ENCODE measurements at regions not wholly inside any gene's neighbourhood (a gene's known extent, or its start where the extent isn't known, plus 50 kb on each side); places are given as distances from the start of the nearest gene placed in this dataset.

- H2AFZ ChIP-seq (ENCODE audit: low read depth, low read length): no peak overlapping the region
- H3K4me3 ChIP-seq (replicated peaks in 1 of 3; ENCODE audit: insufficient read depth in 1 of 3, low read depth in 1 of 3, low read length in 3 of 3): no peak overlapping the region
- no TSS peak for BruUV-seq (replicated peaks)
- H3K9me3 ChIP-seq (replicated peaks; ENCODE audit: control insufficient read depth, insufficient read depth, low read length): no peaks in the 10 kb centered on the region
- H3K79me2 ChIP-seq (ENCODE audit: control insufficient read depth, insufficient read depth, low read length): no peaks in the 10 kb centered on the region
- H3K4me2 ChIP-seq (ENCODE audit: insufficient read depth, low read length): no peak overlapping the region
- no peaks in the 10 kb centered on the region for H3K36me3 ChIP-seq (ENCODE audit: control insufficient read depth in 2 of 2, extremely low read depth in 1 of 2, insufficient read depth in 2 of 2, low read length in 2 of 2)
- H3K27me3 ChIP-seq (ENCODE audit: control insufficient read depth in 2 of 2, insufficient read depth in 2 of 2, low read length in 2 of 2): peaks cover 0 to 2% of the 10 kb centered on the region in 2 experiments
- dilution Hi-C loops (cut with MboI; ENCODE audit: extremely low pct_ligation_motif_present, low sequenced_read_pairs): no loop called here
- ChIA-PET POLR2A (no interaction called here), CTCF (no interaction called here)
- peaks cover 3% of the 10 kb centered on the region for H3K4me1 ChIP-seq (ENCODE audit: control insufficient read depth, extremely low read depth, insufficient read depth, low read length)
- DNase-seq (ENCODE audit: low read depth, low spot score) (peak; percentile 9), FAIRE-seq (no peak)
- intact Hi-C loops (cut with micrococcal nuclease): no loop called here
- H4K20me1 ChIP-seq (replicated peaks; ENCODE audit: control insufficient read depth, extremely low read depth, insufficient read depth, low read length): no peaks in the 10 kb centered on the region
- H3K27ac ChIP-seq (ENCODE audit: insufficient read depth, low read depth, low read length): no peak overlapping the region
- no peaks in the 10 kb centered on the region for H3K9me1 ChIP-seq (replicated peaks; ENCODE audit: control insufficient read depth, extremely low read depth, insufficient read depth, low read length)
- no peak overlapping the region for H3K9ac ChIP-seq (replicated peaks; ENCODE audit: extremely low read depth, insufficient read depth, low read length)
- TF ChIP-seq FOS (IDR thresholded peaks at IDR 0.05; ENCODE audit: borderline replicate concordance, insufficient read depth, low read length) (peak; percentile 31), CTCF (IDR thresholded peaks at IDR 0.05; ENCODE audit: extremely low read depth in 1 of 2, insufficient read depth in 1 of 2, low read depth in 1 of 2, low read length in 2 of 2) (no peak), EZH2 (IDR thresholded peaks at IDR 0.05; ENCODE audit: borderline replicate concordance, low read depth, low read length, severe bottlenecking) (no peak)
These were observed 157.2 kb downstream of the S1PR1 start for GRCh38 chr1:101394041-101394440.

- H3K36me3 ChIP-seq (ENCODE audit: control insufficient read depth in 2 of 2, extremely low read depth in 1 of 2, insufficient read depth in 2 of 2, low read length in 2 of 2): no peaks in the 10 kb centered on the region
- TF ChIP-seq MAX (IDR thresholded peaks at IDR 0.05; ENCODE audit: insufficient read depth, insufficient read length) (no peak), FOS (IDR thresholded peaks at IDR 0.05; ENCODE audit: borderline replicate concordance, insufficient read depth, low read length) (no peak), JUN (IDR thresholded peaks at IDR 0.05; ENCODE audit: borderline replicate concordance, insufficient read depth, insufficient read length, low read depth) (no peak), GATA2 (IDR thresholded peaks at IDR 0.05; ENCODE audit: insufficient read depth, insufficient read length, low read depth, low read length) (no peak), POLR2AphosphoS5 (IDR thresholded peaks at IDR 0.05; ENCODE audit: insufficient read depth, low read depth, low read length) (no peak), CTCF (IDR thresholded peaks at IDR 0.05; ENCODE audit: extremely low read depth in 1 of 2, insufficient read depth in 1 of 2, low read depth in 1 of 2, low read length in 2 of 2) (no peak), MYC (IDR thresholded peaks at IDR 0.05; ENCODE audit: low read depth, low read length) (no peak), EZH2 (IDR thresholded peaks at IDR 0.05; ENCODE audit: borderline replicate concordance, low read depth, low read length, severe bottlenecking) (no peak), POLR2A (IDR thresholded peaks at IDR 0.05; ENCODE audit: low read depth, low read length) (no peak)
- FAIRE-seq (peak; percentile 28), DNase-seq (ENCODE audit: low read depth, low spot score) (no peak)
- H3K9me1 ChIP-seq (replicated peaks; ENCODE audit: control insufficient read depth, extremely low read depth, insufficient read depth, low read length): no peaks in the 10 kb centered on the region
- no peaks in the 10 kb centered on the region for H3K9me3 ChIP-seq (replicated peaks; ENCODE audit: control insufficient read depth, insufficient read depth, low read length)
- intact Hi-C loops (cut with micrococcal nuclease) (no loop called here), dilution Hi-C loops (cut with MboI; ENCODE audit: extremely low pct_ligation_motif_present, low sequenced_read_pairs) (no loop called here)
- no peak overlapping the region for H3K4me2 ChIP-seq (ENCODE audit: insufficient read depth, low read length)
- ChIA-PET POLR2A (no interaction called here), CTCF (interaction anchor here (0.6 to 1.6 kb wide), 3 partner anchors 9 to 39 kb away, joined by 3 read pairs; no protein-coding TSS in a partner anchor)
- no peak overlapping the region for H3K4me3 ChIP-seq (replicated peaks in 1 of 3; ENCODE audit: insufficient read depth in 1 of 3, low read depth in 1 of 3, low read length in 3 of 3)
- H3K9ac ChIP-seq (replicated peaks; ENCODE audit: extremely low read depth, insufficient read depth, low read length): no peak overlapping the region
- H3K79me2 ChIP-seq (ENCODE audit: control insufficient read depth, insufficient read depth, low read length): no peaks in the 10 kb centered on the region
- no peak overlapping the region for H3K27ac ChIP-seq (ENCODE audit: insufficient read depth, low read depth, low read length)
- H3K27me3 ChIP-seq (ENCODE audit: control insufficient read depth in 2 of 2, insufficient read depth in 2 of 2, low read length in 2 of 2): peaks cover 0 to 3% of the 10 kb centered on the region in 2 experiments
- BruUV-seq (replicated peaks): no TSS peak
- H2AFZ ChIP-seq (ENCODE audit: low read depth, low read length): no peak overlapping the region
- H3K4me1 ChIP-seq (ENCODE audit: control insufficient read depth, extremely low read depth, insufficient read depth, low read length): peaks cover 3% of the 10 kb centered on the region
- no peaks in the 10 kb centered on the region for H4K20me1 ChIP-seq (replicated peaks; ENCODE audit: control insufficient read depth, extremely low read depth, insufficient read depth, low read length)
These were observed 162.4 kb downstream of the S1PR1 start for GRCh38 chr1:101399222-101399621.
